WTC11 (cell line): ENCODE measurements at regions not wholly inside any gene's neighbourhood (a gene's known extent, or its start where the extent isn't known, plus 50 kb on each side); places are given as distances from the start of the nearest gene placed in this dataset.

ENCODE experiments used
- ATAC-seq: fragments of 200-7000 bp; cut with Tn5 transposase; 2 replicates; pipeline ENCODE4 v1.10.0; 2021; ENCODE audit warnings: mild to moderate bottlenecking, moderate library complexity
- CTCF ChIA-PET: fragments of 300-600 bp; sonication (Branson Sonifier 250); formaldehyde crosslinking; loops from one replicate; lab custom pipeline; 2021; ENCODE audit warnings: antibody characterized with exemption; lab: Charles Lee
- POLR2A ChIA-PET: fragments of 350-600 bp; sonication (Branson Sonifier 250); formaldehyde crosslinking; loops from one replicate; lab custom pipeline; 2021; ENCODE audit warnings: antibody characterized with exemption; lab: Charles Lee
- DNase-seq: peaks from one replicate; pipeline ENCODE4 v3.0.0; 2021; ENCODE audit warnings: low spot score
- H3K27ac Mint-ChIP-seq: 2 replicates; pipeline ENCODE4 v1.8.0; 2021; ENCODE audit warnings: mixed read lengths
- H3K27me3 Mint-ChIP-seq: 2 replicates; pipeline ENCODE4 v1.8.0; 2021; ENCODE audit warnings: low read depth, mild to moderate bottlenecking, moderate library complexity, mixed read lengths
- H3K36me3 Mint-ChIP-seq: 2 replicates; pipeline ENCODE4 v1.8.0; 2021; ENCODE audit warnings: mixed read lengths
- H3K4me1 Mint-ChIP-seq: 2 replicates; pipeline ENCODE4 v1.8.0; 2022; ENCODE audit warnings: mixed read lengths
- H3K4me3 Mint-ChIP-seq: 2 replicates; pipeline ENCODE4 v1.8.0; 2021; ENCODE audit warnings: mild to moderate bottlenecking, moderate library complexity, mixed read lengths
- H3K9me3 Mint-ChIP-seq: 2 replicates; pipeline ENCODE4 v1.8.0; 2021; ENCODE audit warnings: mixed read lengths
- ATF3 ChIP-seq: sonication (generic); formaldehyde crosslinking; conservative IDR thresholded peaks from 2 replicates; pipeline ENCODE4 v1.8.1; 2022; ENCODE audit warnings: mild to moderate bottlenecking, missing genetic modification reagents
- CTCF ChIP-seq: fragments of 200-600 bp; IDR thresholded peaks from 2 replicates; pipeline ENCODE4 v1.8.0; 2022; ENCODE audit warnings: antibody characterized with exemption
- ETV6 ChIP-seq: sonication (generic); formaldehyde crosslinking; IDR thresholded peaks from 2 replicates; pipeline ENCODE4 v1.8.1; 2022; ENCODE audit warnings: mild to moderate bottlenecking, missing genetic modification reagents
- FOXK1 ChIP-seq: sonication (generic); formaldehyde crosslinking; IDR thresholded peaks from 2 replicates; pipeline ENCODE4 v1.8.0; 2022; ENCODE audit warnings: mild to moderate bottlenecking, moderate library complexity, missing genetic modification reagents
- FOXP4 ChIP-seq: sonication (generic); formaldehyde crosslinking; IDR thresholded peaks from 2 replicates; pipeline ENCODE4 v1.8.0; 2022; ENCODE audit warnings: mild to moderate bottlenecking, missing genetic modification reagents
- IRF2 ChIP-seq: sonication (generic); formaldehyde crosslinking; IDR thresholded peaks from 2 replicates; pipeline ENCODE4 v1.8.0; 2022; ENCODE audit warnings: low read depth, missing genetic modification reagents, borderline replicate concordance
- MYBL2 ChIP-seq: sonication (generic); formaldehyde crosslinking; IDR thresholded peaks from 2 replicates; pipeline ENCODE4 v1.8.1; 2023; ENCODE audit warnings: mild to moderate bottlenecking, moderate library complexity, missing genetic modification reagents
- NFYB ChIP-seq: sonication (generic); formaldehyde crosslinking; conservative IDR thresholded peaks from 2 replicates; pipeline ENCODE4 v1.8.0; 2022; ENCODE audit warnings: low read depth, missing genetic modification reagents
- NR1H2 ChIP-seq: sonication (generic); formaldehyde crosslinking; IDR thresholded peaks from 2 replicates; pipeline ENCODE4 v1.9.0; 2021; ENCODE audit warnings: mild to moderate bottlenecking, moderate library complexity, missing genetic modification reagents
- SMAD3 ChIP-seq: sonication (generic); formaldehyde crosslinking; IDR thresholded peaks from 2 replicates; pipeline ENCODE4 v1.8.0; 2022; ENCODE audit warnings: missing genetic modification reagents, mild to moderate bottlenecking, borderline replicate concordance
- SP1 ChIP-seq: sonication (generic); formaldehyde crosslinking; conservative IDR thresholded peaks from 2 replicates; pipeline ENCODE4 v1.8.1; 2022; ENCODE audit warnings: missing genetic modification reagents
- TCF7 ChIP-seq: sonication (generic); formaldehyde crosslinking; IDR thresholded peaks from 2 replicates; pipeline ENCODE4 v1.8.0; 2022; ENCODE audit warnings: mild to moderate bottlenecking, low read depth, missing genetic modification reagents, moderate library complexity
- ZNF263 ChIP-seq: sonication (generic); formaldehyde crosslinking; IDR thresholded peaks from 2 replicates; pipeline ENCODE4 v1.8.1; 2022; ENCODE audit warnings: low read depth, mild to moderate bottlenecking, moderate library complexity, missing genetic modification reagents
- ZNF281 ChIP-seq: sonication (generic); formaldehyde crosslinking; IDR thresholded peaks from 2 replicates; pipeline ENCODE4 v1.8.0; 2023; ENCODE audit warnings: mild to moderate bottlenecking, missing genetic modification reagents
- ZNF532 ChIP-seq: fragments of 250-450 bp; sonication (Bioruptor Pico); IDR thresholded peaks from 2 replicates; pipeline ENCODE4 v1.9.0; 2021; ENCODE audit warnings: mild to moderate bottlenecking, borderline replicate concordance
- TF ChIP-seq, protein P1 (sequence below): fragments of 250-450 bp; sonication (Bioruptor Pico); IDR thresholded peaks from 2 replicates; pipeline ENCODE4 v1.8.0; 2021; ENCODE audit warnings: mild to moderate bottlenecking
- TF ChIP-seq, protein P2 (sequence below): sonication (generic); formaldehyde crosslinking; IDR thresholded peaks from 2 replicates; pipeline ENCODE4 v1.8.1; 2022; ENCODE audit warnings: missing genetic modification reagents, borderline replicate concordance
- TF ChIP-seq, protein P3 (sequence below): sonication (generic); formaldehyde crosslinking; IDR thresholded peaks from 2 replicates; pipeline ENCODE4 v1.8.1; 2023; ENCODE audit warnings: mild to moderate bottlenecking, moderate library complexity, missing genetic modification reagents

DNA sequence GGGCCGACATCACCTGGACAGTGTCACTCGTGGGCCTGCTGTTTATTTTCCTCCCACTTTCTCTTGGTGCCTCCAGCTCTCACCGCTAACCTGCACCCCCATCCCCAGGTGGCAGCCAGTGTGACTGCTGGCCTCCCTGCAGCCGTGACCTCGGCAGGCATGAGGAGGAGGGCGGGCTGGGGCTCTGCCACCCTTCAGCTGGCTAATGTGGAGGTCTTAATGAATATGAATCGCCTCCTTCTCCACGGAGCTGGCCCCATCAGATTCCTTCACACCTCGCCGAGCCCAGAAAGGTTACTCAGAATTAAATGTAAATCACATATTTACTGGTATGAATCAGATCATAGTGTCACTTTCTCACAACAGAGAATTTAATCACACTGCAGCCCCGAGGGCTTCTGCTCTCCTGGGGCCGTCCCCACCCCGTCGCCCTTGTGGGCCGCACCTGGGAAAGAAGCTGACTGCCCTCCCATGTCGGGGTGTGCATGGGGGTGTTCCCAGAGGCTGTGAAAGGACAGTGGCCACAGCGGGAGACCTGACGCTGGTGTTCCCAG, 171.1 kb upstream of the TLE3 start:
- DNase-seq (no peak), ATAC-seq (no peak)
- Mint-ChIP-seq H3K27ac (no peak overlapping the region), H3K4me3 (no peak overlapping the region), H3K36me3 (no peaks in the 10 kb centered on the region), H3K4me1 (peaks cover 22% of the 10 kb centered on the region), H3K9me3 (no peaks in the 10 kb centered on the region), H3K27me3 (peaks cover 4% of the 10 kb centered on the region; the same call in 1 of the 2 replicates)
- ChIA-PET POLR2A (interaction anchor here (0.6 kb wide), 1 partner anchor 1884 kb away, joined by 4 read pairs; no protein-coding TSS in a partner anchor), CTCF (interaction anchor here (0.9 to 1.1 kb wide), 2 partner anchors 10 to 86 kb away, joined by 3 read pairs; no protein-coding TSS in a partner anchor)
- TF ChIP-seq TCF7 (CRISPR knock-in tag) (no peak), ETV6 (CRISPR knock-in tag) (no peak), ZNF532 (CRISPR knock-in tag) (no peak), FOXK1 (CRISPR knock-in tag) (no peak), NFYB (no peak), ATF3 (CRISPR knock-in tag) (no peak), NR1H2 (CRISPR knock-in tag) (no peak), FOXP4 (no peak), SMAD3 (CRISPR knock-in tag) (no peak), SP1 (CRISPR knock-in tag) (no peak), ZNF281 (no peak), ZNF263 (no peak), MYBL2 (CRISPR knock-in tag) (no peak), CTCF (no peak), IRF2 (no peak)
- TF ChIP-seq, protein P1, sequence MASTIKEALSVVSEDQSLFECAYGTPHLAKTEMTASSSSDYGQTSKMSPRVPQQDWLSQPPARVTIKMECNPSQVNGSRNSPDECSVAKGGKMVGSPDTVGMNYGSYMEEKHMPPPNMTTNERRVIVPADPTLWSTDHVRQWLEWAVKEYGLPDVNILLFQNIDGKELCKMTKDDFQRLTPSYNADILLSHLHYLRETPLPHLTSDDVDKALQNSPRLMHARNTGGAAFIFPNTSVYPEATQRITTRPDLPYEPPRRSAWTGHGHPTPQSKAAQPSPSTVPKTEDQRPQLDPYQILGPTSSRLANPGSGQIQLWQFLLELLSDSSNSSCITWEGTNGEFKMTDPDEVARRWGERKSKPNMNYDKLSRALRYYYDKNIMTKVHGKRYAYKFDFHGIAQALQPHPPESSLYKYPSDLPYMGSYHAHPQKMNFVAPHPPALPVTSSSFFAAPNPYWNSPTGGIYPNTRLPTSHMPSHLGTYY (CRISPR knock-in tag) = no peak
- TF ChIP-seq, protein P2, sequence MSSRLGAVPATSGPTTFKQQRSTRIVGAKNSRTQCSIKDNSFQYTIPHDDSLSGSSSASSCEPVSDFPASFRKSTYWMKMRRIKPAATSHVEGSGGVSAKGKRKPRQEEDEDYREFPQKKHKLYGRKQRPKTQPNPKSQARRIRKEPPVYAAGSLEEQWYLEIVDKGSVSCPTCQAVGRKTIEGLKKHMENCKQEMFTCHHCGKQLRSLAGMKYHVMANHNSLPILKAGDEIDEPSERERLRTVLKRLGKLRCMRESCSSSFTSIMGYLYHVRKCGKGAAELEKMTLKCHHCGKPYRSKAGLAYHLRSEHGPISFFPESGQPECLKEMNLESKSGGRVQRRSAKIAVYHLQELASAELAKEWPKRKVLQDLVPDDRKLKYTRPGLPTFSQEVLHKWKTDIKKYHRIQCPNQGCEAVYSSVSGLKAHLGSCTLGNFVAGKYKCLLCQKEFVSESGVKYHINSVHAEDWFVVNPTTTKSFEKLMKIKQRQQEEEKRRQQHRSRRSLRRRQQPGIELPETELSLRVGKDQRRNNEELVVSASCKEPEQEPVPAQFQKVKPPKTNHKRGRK (CRISPR knock-in tag) = no peak
- TF ChIP-seq, protein P3, sequence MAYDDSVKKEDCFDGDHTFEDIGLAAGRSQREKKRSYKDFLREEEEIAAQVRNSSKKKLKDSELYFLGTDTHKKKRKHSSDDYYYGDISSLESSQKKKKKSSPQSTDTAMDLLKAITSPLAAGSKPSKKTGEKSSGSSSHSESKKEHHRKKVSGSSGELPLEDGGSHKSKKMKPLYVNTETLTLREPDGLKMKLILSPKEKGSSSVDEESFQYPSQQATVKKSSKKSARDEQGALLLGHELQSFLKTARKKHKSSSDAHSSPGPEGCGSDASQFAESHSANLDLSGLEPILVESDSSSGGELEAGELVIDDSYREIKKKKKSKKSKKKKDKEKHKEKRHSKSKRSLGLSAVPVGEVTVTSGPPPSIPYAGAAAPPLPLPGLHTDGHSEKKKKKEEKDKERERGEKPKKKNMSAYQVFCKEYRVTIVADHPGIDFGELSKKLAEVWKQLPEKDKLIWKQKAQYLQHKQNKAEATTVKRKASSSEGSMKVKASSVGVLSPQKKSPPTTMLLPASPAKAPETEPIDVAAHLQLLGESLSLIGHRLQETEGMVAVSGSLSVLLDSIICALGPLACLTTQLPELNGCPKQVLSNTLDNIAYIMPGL (CRISPR knock-in tag) = no peak
